Activated CD8-positive, alpha-beta memory T cell treated with anti-CD3 and anti-CD28 coated beads, Interleukin-2, amount 10 ng/mL, durations not matched to agents 7 days and 5 days (primary cell): ENCODE measurements at regions not wholly inside any gene's neighbourhood (a gene's known extent, or its start where the extent isn't known, plus 50 kb on each side); places are given as distances from the start of the nearest gene placed in this dataset.
"Not testable (repeated sequence)": the region's sequence is repeated elsewhere in the genome, so short reads cannot be mapped to it uniquely, and the experiment has no call there.

ENCODE experiments used
- ATAC-seq: fragments of 150-1000 bp; cut with Tn5 transposase; one replicate; pipeline ENCODE4 v1.10.0; 2021; ENCODE audit warnings: moderate library complexity
- CTCF ChIA-PET: fragments of 350-600 bp; sonication (Branson Sonifier 250); formaldehyde crosslinking; loops from one replicate; lab custom pipeline; 2021; ENCODE audit warnings: antibody characterized with exemption; lab: Charles Lee
- DNase-seq: peaks from one replicate; pipeline ENCODE4 v3.0.0-alpha.2; 2020
- H3K27ac Mint-ChIP-seq: one replicate; pipeline ENCODE4 v1.8.0; 2021; ENCODE audit warnings: mild to moderate bottlenecking, mixed read lengths
- H3K27me3 Mint-ChIP-seq: one replicate; pipeline ENCODE4 v1.8.0; 2021; ENCODE audit warnings: mixed read lengths
- H3K36me3 Mint-ChIP-seq: one replicate; pipeline ENCODE4 v1.8.0; 2021; ENCODE audit warnings: mild to moderate bottlenecking, mixed read lengths
- H3K4me1 Mint-ChIP-seq: one replicate; pipeline ENCODE4 v1.8.0; 2021; ENCODE audit warnings: mixed read lengths
- H3K4me3 Mint-ChIP-seq: one replicate; pipeline ENCODE4 v1.8.0; 2021; ENCODE audit warnings: mild to moderate bottlenecking, moderate library complexity, mixed read lengths
- H3K9me3 Mint-ChIP-seq: one replicate; pipeline ENCODE4 v1.8.0; 2022; ENCODE audit warnings: low read depth, mixed read lengths

DNA sequence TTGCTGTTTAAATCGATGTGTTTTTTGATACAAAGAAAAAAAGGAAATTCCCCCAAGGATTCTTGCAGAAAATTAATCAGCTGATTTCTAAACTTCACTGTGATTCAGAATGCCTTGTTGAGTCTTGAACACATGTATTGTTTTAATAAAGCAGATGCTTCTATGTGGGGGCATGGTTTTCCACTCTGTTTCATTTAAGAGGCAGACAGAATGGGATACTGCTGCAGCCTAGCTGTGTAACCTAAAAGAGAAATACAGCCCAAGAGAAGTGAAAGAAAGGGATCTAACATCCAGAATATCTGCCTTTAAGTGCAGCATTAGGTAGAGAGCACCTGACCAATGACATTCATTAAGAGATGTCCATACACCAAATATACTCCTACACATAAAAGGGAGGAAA, 365.1 kb upstream of the CCNH start:
- peaks cover 4% of the 10 kb centered on the region for H3K4me1 Mint-ChIP-seq
- H3K36me3 Mint-ChIP-seq, result no peaks in the 10 kb centered on the region
- no peaks in the 10 kb centered on the region for H3K9me3 Mint-ChIP-seq
- H3K4me3 Mint-ChIP-seq, result no peak overlapping the region
- peaks cover 20% of the 10 kb centered on the region for H3K27me3 Mint-ChIP-seq
- CTCF ChIA-PET, result interaction anchor here (7.5 kb wide), 1 partner anchor 914 kb away, joined by 78 read pairs; no protein-coding TSS in a partner anchor
- no peak for ATAC-seq
- no peak for DNase-seq
- H3K27ac Mint-ChIP-seq, result no peak overlapping the region

DNA sequence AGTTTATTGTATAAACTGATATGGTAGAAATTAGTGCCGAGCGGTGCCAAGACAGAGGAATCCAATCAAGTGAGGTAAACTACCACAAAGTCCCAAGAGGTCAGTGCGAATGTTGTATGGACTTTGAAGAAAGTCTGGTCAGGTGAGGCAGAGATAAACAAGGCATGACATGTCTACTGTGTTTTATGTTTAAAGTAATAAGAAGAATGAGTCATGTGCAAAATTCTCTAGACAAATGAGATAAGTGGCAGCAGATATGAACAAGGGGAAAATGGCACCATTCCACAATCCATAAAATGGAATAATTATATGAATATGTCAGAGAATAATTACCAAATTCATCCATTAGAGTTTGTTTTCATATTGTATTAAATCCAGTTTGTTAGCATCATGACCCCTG, 364.1 kb upstream of the CCNH start:
- no peak for DNase-seq
- Mint-ChIP-seq H3K9me3 (no peaks in the 10 kb centered on the region), H3K4me1 (peaks cover 4% of the 10 kb centered on the region), H3K4me3 (no peak overlapping the region), H3K36me3 (no peaks in the 10 kb centered on the region), H3K27ac (no peak overlapping the region), H3K27me3 (peaks cover 15% of the 10 kb centered on the region)
- CTCF ChIA-PET, result interaction anchor here (1.1 to 7.5 kb wide), 2 partner anchors 904 to 915 kb away, joined by 3 to 78 read pairs; no protein-coding TSS in a partner anchor
- ATAC-seq, result no peak

DNA sequence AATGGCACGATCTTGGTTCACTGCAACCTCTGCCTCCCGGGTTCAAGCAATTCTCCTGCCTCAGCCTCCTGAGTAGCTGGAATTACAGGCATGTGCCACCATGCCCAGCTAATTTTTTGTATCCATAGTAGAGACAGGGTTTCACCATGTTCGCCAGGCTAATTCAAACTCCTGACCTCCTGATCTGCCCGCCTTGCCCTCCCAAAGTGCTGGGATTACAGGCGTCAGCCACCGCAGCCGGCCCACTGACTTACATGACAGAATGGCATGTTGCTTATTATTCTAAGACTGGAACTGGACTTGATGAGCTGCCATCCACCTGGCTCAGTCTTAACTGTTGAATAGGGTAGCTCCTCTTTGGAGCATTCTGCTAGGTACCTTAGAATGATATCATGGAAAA, 363.6 kb upstream of the CCNH start:
- H3K4me3 Mint-ChIP-seq, DNase-seq, ATAC-seq, H3K4me1 Mint-ChIP-seq, H3K27ac Mint-ChIP-seq, H3K36me3 Mint-ChIP-seq, H3K9me3 Mint-ChIP-seq: not testable (repeated sequence)
- CTCF ChIA-PET, result interaction anchor here (1.1 kb wide), 1 partner anchor 905 kb away, joined by 3 read pairs; no protein-coding TSS in a partner anchor
- H3K27me3 Mint-ChIP-seq, result peaks cover 14% of the 10 kb centered on the region

DNA sequence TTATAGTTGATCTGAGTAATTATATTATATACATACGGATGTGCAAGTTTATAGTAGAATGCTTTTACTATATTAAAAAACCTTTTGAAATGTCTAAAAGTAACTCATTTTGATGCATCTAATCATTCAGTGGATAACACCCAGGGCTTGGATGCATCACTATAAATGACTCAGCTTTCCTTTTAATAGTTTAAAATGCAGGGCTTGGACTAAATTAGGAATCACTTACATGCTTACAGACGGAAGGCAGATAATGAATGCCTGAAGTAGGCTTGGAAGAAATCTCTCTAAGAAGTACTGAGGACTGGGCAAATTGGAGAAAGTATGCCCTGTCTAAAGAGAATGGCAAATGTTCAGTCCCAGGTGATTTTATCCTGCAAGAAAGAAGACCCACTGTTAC, 362.5 kb upstream of the CCNH start:
- CTCF ChIA-PET, result no interaction called here
- DNase-seq, result no peak

DNA sequence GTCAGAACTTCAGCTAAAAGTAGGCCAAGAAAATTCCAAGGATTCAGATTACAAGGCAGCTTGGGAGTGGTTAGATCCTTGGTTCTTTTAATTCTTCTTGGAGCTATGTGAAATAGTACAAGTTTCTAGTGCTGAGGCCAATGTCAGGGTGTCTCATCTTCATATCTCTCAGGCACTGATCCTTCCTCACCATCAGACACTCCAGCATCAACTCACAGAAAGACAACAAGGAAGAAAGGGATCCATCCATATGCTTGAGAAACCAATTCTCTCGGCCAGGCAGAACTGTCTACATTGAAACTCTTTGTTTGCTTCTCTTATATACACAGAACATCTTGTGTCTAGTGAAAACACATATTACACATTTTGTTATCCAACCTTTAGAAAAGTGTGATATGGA, 362.1 kb upstream of the CCNH start:
- H3K27ac Mint-ChIP-seq, result no peak overlapping the region
- H3K36me3 Mint-ChIP-seq, result no peaks in the 10 kb centered on the region
- H3K27me3 Mint-ChIP-seq, result peaks cover 17% of the 10 kb centered on the region
- CTCF ChIA-PET, result interaction anchor here (1.6 kb wide), 1 partner anchor 907 kb away, joined by 3 read pairs; no protein-coding TSS in a partner anchor
- no peak for ATAC-seq
- no peak for DNase-seq
- no peaks in the 10 kb centered on the region for H3K4me1 Mint-ChIP-seq
- no peaks in the 10 kb centered on the region for H3K9me3 Mint-ChIP-seq
- H3K4me3 Mint-ChIP-seq, result no peak overlapping the region

More for the DNA sequence above, 362.5 kb upstream of the CCNH start:
- no peaks in the 10 kb centered on the region for H3K4me1 Mint-ChIP-seq
- H3K27me3 Mint-ChIP-seq, result peaks cover 16% of the 10 kb centered on the region
- H3K36me3 Mint-ChIP-seq, result no peaks in the 10 kb centered on the region
- H3K9me3 Mint-ChIP-seq, result no peaks in the 10 kb centered on the region
- no peak overlapping the region for H3K27ac Mint-ChIP-seq
- no peak overlapping the region for H3K4me3 Mint-ChIP-seq
- ATAC-seq, result no peak

DNA sequence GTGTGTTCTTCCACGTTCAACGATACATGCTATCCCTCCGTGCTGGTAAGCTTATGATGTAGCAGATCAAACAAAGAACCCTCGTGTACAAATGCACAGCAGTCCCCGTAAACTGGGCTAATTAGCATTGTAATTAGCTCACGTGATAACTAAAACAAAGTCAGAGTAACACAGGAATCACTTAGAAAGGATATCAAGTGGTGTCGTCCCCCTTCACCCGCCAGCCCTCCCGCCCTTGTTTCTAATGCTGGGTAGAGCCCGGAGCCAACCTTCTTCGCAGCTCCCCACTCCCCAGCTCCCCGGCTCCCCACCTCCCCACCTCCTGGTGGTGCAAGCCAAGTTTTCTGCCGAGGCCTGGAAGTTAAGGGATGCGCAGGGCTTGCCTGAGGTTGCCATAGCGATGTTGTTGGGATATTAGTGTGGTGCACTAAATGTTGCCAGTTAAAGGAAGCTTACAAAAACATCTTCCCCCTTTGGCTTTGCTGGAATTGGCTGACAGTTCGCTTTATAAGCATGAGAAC, 357.9 kb upstream of the CCNH start:
- Mint-ChIP-seq H3K36me3 (no peaks in the 10 kb centered on the region), H3K27ac (no peak overlapping the region), H3K9me3 (no peaks in the 10 kb centered on the region), H3K27me3 (peaks cover 24% of the 10 kb centered on the region), H3K4me3 (no peak overlapping the region), H3K4me1 (no peaks in the 10 kb centered on the region)
- CTCF ChIA-PET, result interaction anchor here (1.0 kb wide), 1 partner anchor 10 kb away, joined by 3 read pairs; no protein-coding TSS in a partner anchor
- no peak for ATAC-seq
- no peak for DNase-seq

DNA sequence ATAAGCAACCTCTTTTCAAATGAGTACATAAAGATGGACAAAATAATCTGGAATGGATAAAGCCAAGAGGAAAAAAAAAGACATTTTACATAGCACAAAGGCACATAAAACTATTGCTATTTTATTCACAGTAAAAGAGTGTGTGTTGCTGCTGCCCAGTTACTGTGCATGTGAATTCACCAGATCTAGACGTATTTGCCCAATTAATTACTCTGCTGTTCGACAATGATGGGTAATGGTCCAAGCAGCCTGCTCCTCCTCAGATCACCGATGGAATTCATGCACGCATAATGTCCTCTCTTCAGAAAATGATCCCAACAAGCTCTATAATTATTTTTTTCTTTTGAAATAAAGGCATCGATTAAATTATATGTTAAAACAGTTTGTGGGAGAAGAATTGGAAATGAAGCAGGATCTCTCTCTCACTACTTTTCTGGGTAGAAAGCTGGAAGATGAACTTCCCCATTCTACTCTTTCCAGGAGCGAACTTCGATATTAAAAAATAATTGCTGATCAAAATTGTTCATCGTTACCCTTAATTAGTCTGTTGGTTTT, 357.4 kb upstream of the CCNH start:
- CTCF ChIA-PET, result interaction anchor here (1.0 kb wide), 1 partner anchor 10 kb away, joined by 3 read pairs; no protein-coding TSS in a partner anchor
- DNase-seq (no peak), ATAC-seq (no peak)
- Mint-ChIP-seq H3K27me3 (peaks cover 24% of the 10 kb centered on the region), H3K27ac (no peak overlapping the region), H3K4me3 (no peak overlapping the region), H3K4me1 (no peaks in the 10 kb centered on the region), H3K9me3 (no peaks in the 10 kb centered on the region), H3K36me3 (no peaks in the 10 kb centered on the region)

DNA sequence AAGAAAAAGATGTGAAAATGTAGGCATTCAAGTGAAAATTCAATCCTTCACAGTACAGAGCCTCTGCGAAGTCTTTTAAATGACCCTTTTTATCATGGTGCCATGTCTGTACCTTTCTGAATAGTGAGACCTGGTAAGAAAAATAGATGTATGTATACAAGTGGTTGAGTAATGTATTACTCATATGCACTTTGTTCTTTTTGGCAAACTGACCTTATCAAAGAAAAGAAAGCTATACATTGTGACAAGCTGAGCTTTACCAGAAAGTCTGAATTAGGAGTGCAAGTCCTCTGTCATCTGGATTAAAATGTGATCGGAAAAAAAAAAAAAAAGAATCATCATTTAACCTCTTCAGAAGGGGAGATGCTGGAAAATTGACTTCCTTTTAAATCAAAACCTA, 356.4 kb upstream of the CCNH start:
- DNase-seq (no peak), ATAC-seq (no peak)
- Mint-ChIP-seq H3K36me3 (no peaks in the 10 kb centered on the region), H3K9me3 (no peaks in the 10 kb centered on the region), H3K4me3 (no peak overlapping the region), H3K27me3 (peaks cover 21% of the 10 kb centered on the region), H3K4me1 (no peaks in the 10 kb centered on the region), H3K27ac (no peak overlapping the region)
- CTCF ChIA-PET, result no interaction called here

DNA sequence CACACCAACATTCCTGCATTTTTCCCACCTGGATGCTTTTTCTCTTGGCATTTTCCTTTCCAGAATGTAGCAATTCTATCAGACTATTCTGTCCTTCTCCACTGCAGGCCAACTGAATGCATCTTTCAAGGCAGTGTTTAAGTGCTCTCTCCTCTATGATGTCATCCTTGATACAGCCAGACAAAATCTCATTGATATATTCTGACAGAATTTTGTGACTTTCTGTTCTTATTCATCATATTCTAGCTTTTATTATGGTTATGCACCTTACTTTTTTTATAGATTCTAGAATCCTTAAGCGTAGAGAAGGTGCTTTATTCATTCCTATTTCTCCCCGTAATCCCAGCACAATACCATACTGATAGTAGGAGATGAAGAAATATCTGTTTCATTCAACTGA, 355.5 kb upstream of the CCNH start:
- H3K36me3 Mint-ChIP-seq, result no peaks in the 10 kb centered on the region
- peaks cover 21% of the 10 kb centered on the region for H3K27me3 Mint-ChIP-seq
- ATAC-seq (no peak), DNase-seq (no peak)
- no peak overlapping the region for H3K27ac Mint-ChIP-seq
- no peaks in the 10 kb centered on the region for H3K4me1 Mint-ChIP-seq
- H3K4me3 Mint-ChIP-seq, result no peak overlapping the region
- H3K9me3 Mint-ChIP-seq, result no peaks in the 10 kb centered on the region
- CTCF ChIA-PET, result interaction anchor here (1.2 kb wide), 1 partner anchor 961 kb away, joined by 3 read pairs; no protein-coding TSS in a partner anchor

DNA sequence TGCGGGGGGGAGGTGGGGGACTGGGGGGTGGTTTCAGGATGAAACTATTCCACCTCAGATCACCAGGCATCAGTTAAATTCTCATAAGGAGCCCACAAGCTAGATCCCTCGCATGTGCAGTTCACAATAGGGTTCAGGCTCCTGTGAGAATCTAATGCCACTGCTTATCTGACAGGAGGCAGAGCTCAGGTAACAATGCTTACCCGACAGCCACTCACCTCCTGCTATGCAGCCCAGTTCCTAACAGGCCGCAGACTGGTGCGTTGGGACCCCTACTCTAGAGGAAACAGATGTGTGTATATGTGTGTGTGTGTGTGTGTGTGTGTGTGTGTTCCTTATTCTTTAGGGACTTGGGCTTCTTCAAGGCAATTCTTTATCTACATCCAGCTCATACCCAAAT, 352.3 kb upstream of the CCNH start:
- Mint-ChIP-seq H3K9me3 (no peaks in the 10 kb centered on the region), H3K36me3 (no peaks in the 10 kb centered on the region), H3K27ac (no peak overlapping the region), H3K4me1 (no peaks in the 10 kb centered on the region), H3K27me3 (peaks cover 10% of the 10 kb centered on the region), H3K4me3 (no peak overlapping the region)
- CTCF ChIA-PET, result no interaction called here
- no peak for ATAC-seq
- DNase-seq, result no peak

DNA sequence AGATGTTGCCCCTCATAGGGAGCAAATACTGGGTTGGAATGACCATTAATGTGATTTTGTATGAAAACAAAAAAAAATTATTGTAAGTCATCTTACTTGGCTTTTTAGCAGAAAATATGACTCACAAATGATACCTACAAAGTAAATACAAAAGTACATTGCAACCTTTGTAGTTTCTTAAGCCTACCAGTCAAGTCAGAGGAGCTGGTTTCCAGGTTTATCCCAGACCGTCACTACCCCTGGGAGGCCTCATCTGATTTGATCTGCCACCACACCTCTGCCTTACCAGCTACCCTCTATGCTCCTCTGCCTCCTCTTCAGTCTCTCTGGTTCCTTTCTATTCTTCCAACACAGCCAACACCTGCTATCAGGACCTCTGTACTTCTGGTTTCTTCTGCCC, 349.9 kb upstream of the CCNH start:
- DNase-seq (no peak), ATAC-seq (no peak)
- Mint-ChIP-seq H3K36me3 (no peaks in the 10 kb centered on the region), H3K27me3 (peaks cover 1% of the 10 kb centered on the region), H3K27ac (no peak overlapping the region), H3K4me3 (no peak overlapping the region), H3K9me3 (no peaks in the 10 kb centered on the region), H3K4me1 (no peaks in the 10 kb centered on the region)
- CTCF ChIA-PET, result no interaction called here

DNA sequence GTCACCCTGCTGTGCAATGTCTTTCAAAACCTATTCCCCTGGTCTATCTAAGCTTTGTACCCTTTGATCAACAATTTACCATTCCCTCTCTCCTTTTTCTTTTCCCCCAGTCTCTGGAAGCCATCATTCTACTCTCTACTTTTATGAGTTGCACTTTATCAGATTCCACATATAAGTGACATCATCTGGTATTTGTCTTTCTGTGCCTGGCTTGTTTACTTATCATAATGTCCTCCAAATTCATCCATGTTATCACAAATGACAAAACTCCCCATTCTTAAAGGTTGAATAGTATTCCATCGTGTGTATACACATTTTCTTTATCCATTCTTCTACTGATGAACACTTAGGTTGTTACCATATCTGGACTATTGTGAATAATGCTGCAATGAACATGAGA, 344.2 kb upstream of the CCNH start:
- H3K36me3 Mint-ChIP-seq, result no peaks in the 10 kb centered on the region
- H3K9me3 Mint-ChIP-seq, result no peaks in the 10 kb centered on the region
- ATAC-seq (no peak), DNase-seq (no peak)
- H3K4me3 Mint-ChIP-seq, result no peak overlapping the region
- peaks cover 7% of the 10 kb centered on the region for H3K27me3 Mint-ChIP-seq
- no peaks in the 10 kb centered on the region for H3K4me1 Mint-ChIP-seq
- H3K27ac Mint-ChIP-seq, result no peak overlapping the region
- CTCF ChIA-PET, result no interaction called here

DNA sequence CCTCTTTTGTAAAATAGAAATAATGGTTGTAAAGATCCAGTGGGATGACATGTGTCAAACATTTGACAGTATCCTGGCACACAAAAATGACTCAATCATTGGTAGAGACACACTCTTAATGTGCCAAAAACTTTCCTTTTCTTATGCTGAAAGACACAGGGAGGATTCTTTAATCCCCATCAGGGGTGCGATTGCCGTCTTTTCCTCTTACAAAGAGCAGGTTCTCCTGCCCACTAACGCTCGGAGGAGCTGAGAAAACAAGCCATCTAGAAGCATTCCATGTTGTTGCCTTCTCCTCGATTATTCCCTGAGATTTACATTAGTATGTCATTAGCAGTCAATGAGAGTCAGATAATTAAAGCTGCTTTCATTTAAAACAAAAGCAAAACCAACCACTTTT, 342.6 kb upstream of the CCNH start:
- DNase-seq (no peak), ATAC-seq (no peak)
- H3K36me3 Mint-ChIP-seq, result no peaks in the 10 kb centered on the region
- H3K4me3 Mint-ChIP-seq, result no peak overlapping the region
- H3K4me1 Mint-ChIP-seq, result no peaks in the 10 kb centered on the region
- peaks cover 7% of the 10 kb centered on the region for H3K27me3 Mint-ChIP-seq
- H3K27ac Mint-ChIP-seq, result no peak overlapping the region
- CTCF ChIA-PET, result no interaction called here
- H3K9me3 Mint-ChIP-seq, result no peaks in the 10 kb centered on the region

DNA sequence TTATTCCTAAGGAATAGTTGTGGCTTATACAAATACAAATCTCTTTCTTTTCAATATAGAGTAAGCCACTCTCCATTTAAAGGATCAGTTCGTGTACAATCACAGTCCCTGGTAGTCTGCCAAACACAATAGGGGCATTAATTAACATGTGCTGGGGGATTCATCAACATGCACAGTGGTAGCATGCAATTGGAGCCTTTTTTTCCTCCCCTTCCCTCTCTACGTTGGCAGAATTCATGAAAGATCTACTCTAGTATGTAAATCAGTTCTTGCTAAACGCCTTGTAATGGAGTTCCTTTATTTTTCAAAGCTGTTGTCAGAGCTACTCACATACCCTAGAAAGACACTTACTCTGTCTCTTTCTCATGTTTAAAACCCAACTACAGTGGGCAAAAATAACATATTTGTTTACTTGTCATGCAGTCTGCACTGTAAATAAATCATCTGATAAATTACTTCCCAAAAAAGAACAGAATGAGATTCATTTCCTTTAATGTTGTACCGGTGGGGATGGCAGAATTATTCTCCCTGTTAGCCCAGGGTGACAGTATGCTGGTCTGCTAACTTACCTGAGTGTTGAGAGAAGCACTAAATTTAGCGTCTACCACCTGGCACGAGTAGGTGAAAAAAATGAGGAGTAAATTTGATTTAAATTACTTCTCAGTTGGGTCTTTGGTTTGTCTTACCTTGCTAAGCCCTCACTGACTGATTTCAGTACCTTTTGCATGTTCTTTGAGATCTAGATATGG, 341.5 kb upstream of the CCNH start:
- CTCF ChIA-PET, result no interaction called here
- Mint-ChIP-seq H3K27ac (no peak overlapping the region), H3K4me3 (no peak overlapping the region), H3K9me3 (no peaks in the 10 kb centered on the region), H3K36me3 (no peaks in the 10 kb centered on the region), H3K4me1 (no peaks in the 10 kb centered on the region), H3K27me3 (peaks cover 7% of the 10 kb centered on the region)
- DNase-seq, result no peak
- no peak for ATAC-seq
